Ovary (tissue), 3 donors: ENCODE measurements at regions not wholly inside any gene's neighbourhood (a gene's known extent, or its start where the extent isn't known, plus 50 kb on each side); places are given as distances from the start of the nearest gene placed in this dataset.

Source experiments
- CTCF ChIP-seq, 3 donors: fragments of 450-650 bp in 2 of 3; fragments of 200-600 bp in 1 of 3; IDR thresholded peaks; one replicate each; pipeline versions ENCODE4 v1.5.1 to v1.8.0; 2016 to 2022; ENCODE audit warnings: antibody characterized with exemption in 3 of 3, mild to moderate bottlenecking in 1 of 3
- EP300 ChIP-seq: sonication (generic); formaldehyde crosslinking; IDR thresholded peaks from one replicate; pipeline ENCODE4 v1.6.1; 2017; ENCODE audit warnings: antibody characterized with exemption
- POLR2A ChIP-seq: fragments of 450-650 bp; IDR thresholded peaks from one replicate; pipeline ENCODE4 v1.6.1; 2017; ENCODE audit warnings: antibody characterized with exemption, mild to moderate bottlenecking, moderate library complexity
- donor health status: DM: no; HTN: no; CAD: no.

- no peak for TF ChIP-seq CTCF (IDR thresholded peaks at IDR 0.05)
- no peak for TF ChIP-seq POLR2A
- TF ChIP-seq EP300, result no peak
Measured at GRCh38 chr12:45502481-45503128, 226.9 kb upstream of the ARID2 start.
